ENCODE measurements at regions not wholly inside any gene's neighbourhood (a gene's known extent, or its start where the extent isn't known, plus 50 kb on each side); places are given as distances from the start of the nearest gene placed in this dataset.

DNA sequence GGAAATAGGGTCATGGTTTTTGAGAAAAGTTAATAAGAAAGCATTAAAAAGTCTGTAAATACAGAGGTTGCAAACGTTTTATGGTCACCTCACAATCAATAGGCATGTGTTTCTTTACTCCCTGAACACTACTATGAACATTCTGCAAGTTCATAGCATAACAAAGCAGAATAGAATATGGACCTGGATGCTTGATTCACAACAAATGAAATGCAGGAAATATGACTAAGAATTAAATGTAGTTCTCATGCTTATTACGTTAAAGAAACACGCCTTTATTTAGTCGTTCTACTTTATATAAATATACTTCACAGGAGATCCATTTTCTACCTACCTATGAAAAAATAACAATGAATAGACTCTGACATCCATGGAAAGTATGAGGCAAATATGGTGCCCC, 344.0 kb downstream of the KCTD12 start:
- TF ChIP-seq, protein P1, sequence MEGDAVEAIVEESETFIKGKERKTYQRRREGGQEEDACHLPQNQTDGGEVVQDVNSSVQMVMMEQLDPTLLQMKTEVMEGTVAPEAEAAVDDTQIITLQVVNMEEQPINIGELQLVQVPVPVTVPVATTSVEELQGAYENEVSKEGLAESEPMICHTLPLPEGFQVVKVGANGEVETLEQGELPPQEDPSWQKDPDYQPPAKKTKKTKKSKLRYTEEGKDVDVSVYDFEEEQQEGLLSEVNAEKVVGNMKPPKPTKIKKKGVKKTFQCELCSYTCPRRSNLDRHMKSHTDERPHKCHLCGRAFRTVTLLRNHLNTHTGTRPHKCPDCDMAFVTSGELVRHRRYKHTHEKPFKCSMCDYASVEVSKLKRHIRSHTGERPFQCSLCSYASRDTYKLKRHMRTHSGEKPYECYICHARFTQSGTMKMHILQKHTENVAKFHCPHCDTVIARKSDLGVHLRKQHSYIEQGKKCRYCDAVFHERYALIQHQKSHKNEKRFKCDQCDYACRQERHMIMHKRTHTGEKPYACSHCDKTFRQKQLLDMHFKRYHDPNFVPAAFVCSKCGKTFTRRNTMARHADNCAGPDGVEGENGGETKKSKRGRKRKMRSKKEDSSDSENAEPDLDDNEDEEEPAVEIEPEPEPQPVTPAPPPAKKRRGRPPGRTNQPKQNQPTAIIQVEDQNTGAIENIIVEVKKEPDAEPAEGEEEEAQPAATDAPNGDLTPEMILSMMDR (IDR thresholded peaks at IDR 0.05): no peak
- no peak for TF ChIP-seq POLR2AphosphoS5 (IDR thresholded peaks at IDR 0.05)

Measured in sigmoid colon (tissue), 4 donors.